Stimulated activated CD4-positive, alpha-beta T cell treated with anti-CD3 and anti-CD28 coated beads, Interleukin-2, amount 100 ng/mL, for 48 hours (primary cell): ENCODE measurements at regions not wholly inside any gene's neighbourhood (a gene's known extent, or its start where the extent isn't known, plus 50 kb on each side); places are given as distances from the start of the nearest gene placed in this dataset.
"Not testable (repeated sequence)": the region's sequence is repeated elsewhere in the genome, so short reads cannot be mapped to it uniquely, and the experiment has no call there.

Source experiments
- DNase-seq, 2 donors: peaks; one replicate each; pipeline ENCODE4 v3.0.0-alpha.2; 2020

- no peak for DNase-seq
Observed at GRCh38 chr3:115204475-115204874, 57.4 kb upstream of the ZBTB20 start.

DNA sequence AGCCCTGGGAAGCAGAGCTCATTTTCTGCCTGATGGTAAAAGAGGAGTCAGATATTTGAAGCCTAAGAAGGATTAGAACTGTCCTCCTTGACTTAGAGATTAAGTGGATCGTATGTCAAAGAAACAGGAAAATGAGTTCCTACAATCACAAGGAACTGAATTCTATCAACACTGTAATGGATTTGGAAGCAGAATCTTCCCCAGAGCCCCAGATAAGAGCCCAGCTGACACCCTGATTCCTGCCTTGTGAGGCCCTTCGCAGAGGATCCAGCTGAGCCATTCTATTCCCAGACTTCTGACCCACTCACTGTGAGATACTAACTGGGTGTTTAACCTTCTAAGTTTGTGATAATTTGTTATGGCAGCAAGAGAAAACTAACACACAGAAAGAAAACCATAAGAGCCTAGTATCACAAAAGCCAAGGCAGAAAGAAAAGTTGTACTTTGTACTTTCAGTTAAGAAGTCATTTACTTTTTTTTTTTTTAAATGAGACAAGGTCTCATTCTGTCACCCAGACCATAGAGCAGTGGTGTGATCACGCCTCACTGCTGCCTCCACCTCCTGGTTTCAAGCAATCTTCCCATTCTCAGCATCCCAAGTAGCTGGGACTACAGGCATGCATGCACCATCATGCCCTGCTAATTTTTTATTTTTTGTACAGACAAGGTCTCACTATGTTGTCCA lies 61.1 kb upstream of the ZBTB20 start:
- DNase-seq, result no peak

GRCh38 chr3:115211810-115212492 lies 64.9 kb upstream of the ZBTB20 start:
- DNase-seq, result no peak

DNA sequence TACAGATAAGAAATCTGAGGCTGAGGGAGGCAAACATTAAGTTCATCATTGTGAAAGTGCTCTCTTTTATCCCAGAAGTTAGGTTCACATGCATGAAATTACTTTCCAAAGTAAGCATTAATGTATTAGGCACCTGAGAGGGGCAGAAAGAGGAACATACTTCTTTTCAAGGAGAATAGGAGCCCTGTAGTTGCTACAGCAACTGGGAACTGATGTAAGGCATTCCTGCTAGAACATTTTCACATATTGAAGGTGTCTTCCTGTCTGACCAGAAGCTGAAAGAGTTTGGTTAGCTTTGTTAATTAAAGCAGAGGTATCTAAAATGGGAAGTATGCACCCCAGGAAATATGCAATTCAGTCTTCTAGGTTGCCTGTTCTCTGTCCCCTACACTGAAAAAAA lies 65.5 kb upstream of the ZBTB20 start:
- no peak for DNase-seq

DNA sequence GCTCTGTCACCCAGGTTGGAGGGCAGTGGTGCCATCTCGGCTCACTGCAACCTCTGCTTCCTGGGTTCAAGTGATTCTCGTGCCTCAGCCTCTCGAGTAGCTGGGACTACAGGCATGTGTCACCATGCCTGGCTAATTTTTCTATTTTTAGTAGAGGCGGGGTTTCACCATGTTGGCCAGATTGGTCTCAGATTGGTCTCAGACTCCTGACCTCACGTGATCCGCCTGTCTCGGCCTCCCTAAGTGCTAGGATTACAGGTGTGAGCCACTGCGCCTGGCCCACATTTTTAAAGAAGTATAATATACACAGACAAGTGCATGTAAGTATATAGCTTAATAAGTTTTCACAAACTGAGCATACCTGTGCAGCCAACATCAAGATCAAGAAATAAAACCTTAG lies 66.0 kb upstream of the ZBTB20 start:
- not testable (repeated sequence) for DNase-seq

DNA sequence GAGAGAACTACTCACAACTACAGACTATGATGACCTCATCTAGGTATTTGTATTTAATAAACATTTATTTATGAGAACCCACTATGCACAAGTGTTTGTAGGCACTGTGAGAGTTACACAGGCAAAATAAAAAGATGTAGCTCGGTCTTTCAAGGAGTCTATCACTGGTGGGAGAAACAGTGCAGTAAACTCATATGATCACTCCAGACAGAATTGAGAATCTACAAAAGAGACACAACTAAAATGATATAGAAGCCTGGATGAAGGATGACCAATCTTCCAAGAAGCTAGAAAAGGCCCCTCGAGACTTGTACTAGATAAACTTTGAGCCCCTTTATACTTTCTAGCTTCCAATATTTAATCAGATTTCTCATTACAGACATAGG lies 70.2 kb upstream of the ZBTB20 start:
- DNase-seq, result no peak

DNA sequence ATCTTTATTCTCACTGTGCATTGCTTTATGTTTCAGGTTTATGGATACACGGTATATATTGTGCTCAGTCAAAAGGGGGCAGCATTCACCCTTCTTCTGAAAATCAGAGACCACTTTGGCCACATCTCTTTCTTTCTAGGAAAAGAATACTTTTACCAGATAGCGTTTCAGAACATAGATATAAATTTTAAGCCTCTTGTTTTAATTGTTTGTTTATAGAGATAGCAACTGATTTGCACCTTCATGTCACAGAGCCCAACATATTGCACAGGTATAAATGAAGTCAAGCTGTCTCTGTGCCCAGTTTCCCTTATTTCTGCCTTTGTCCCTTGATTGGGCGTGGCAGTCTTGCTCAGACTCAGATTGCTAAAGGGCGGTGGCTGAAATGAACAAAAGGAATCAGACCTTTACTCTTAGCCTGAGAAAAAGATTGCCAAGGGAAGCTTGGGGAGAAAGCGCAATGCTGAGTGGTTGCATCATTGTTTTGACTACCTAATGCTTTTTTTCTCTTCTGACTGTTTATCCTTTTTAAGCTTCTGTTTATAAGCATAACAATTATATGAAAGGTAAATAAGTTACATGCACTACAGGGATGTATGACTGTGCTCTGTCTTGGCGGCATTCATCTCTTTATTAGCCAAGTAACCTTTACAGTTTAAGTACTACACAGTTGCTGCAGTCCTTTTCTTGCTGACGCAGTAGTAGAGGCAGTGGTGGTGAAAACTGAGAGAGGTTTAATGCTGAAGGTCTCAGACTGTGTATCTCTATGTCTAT lies 70.8 kb upstream of the ZBTB20 start:
- peak; percentile 3 to 11 for DNase-seq

GRCh38 chr3:115218859-115219258 lies 71.8 kb upstream of the ZBTB20 start:
- DNase-seq, result no peak

DNA sequence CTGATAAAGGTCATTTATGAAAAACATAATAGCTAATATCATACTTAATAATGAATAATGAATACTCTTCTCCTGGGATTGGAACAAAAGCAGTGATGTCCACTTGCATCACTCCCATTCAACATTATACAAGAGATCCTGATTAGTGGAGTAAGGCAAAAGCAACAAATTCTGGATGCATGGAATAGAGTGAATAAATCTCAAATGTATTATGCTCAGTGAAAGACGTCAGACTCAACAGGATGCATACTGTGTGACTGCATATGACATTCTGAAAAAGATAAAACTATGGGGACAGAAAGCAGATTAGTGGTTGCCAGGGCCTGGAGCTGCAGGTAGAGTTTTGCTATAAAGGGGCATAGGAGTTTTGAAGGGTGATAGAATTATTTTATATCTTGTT lies 77.6 kb upstream of the ZBTB20 start:
- no peak for DNase-seq

DNA sequence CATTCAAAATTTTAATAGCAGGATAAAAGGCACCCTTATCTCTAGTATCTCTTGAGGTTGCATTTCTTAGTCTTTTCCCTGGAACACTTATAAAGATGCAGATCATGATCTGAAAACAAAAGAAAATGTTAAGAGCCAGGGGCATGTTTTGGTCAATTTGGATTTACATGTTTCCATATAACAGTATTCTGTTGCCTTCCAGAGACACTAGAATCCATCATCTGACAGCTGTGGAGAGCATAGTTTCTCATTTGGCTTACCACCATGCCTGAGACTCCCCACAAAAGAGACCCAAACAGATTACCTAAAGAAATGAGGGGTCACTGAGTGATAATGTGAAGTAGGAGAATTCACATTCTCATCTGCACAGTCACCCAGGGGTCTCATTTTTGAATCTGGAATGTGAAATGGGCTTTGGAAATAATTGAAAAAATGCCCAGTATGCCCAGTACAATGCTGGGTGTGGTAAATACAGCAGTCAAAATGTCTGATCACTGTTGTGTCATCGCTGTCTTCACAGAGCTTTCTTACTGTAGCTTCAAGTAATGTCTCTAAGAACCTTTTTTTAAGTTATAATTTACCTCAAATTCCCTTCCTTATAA lies 79.9 kb upstream of the ZBTB20 start:
- no peak for DNase-seq

DNA sequence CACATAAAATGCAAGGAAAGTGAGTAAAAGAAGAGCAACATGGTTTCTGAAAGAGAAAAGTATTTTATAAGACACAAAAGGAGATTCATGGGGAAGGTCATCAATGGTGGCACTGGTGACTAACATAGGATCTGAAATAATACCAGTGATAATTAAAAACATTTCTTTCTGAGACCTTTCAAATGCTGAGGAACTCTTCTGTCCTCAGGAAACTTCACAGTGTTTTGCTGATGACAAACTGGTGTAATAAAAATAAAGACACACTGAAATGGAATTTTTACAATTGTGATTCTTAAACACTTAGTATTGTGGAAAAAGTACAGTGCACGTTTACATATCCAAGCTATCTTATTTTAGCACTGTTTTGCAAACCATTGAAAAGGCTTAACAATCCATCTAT lies 80.4 kb upstream of the ZBTB20 start:
- DNase-seq, result no peak

- DNase-seq, result no peak
Observed at GRCh38 chr3:115228266-115228665, 81.2 kb upstream of the ZBTB20 start.

DNA sequence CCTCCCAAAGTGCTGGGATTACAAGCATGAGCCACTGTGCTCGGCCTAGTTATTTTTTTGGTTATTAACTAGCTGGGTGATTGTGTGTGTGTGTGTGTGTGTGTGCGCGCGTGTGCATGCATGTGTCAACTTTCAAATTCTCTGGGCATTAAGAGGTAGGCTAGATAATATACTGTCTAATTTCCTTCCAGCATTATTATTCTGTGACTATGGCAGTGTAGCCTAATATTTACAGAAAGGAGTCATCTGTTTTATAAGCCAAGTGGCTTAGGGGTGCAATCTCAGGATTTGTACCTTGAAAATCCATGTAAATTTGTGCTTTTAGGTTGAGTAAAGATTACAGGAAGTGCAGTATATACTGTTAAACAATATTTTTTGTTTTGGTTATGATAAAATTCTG lies 85.1 kb upstream of the ZBTB20 start:
- DNase-seq, result no peak

GRCh38 chr3:115233021-115233420 lies 85.9 kb upstream of the ZBTB20 start:
- DNase-seq, result no peak

- DNase-seq, result no peak
Observed at GRCh38 chr3:115236496-115236895, 89.4 kb upstream of the ZBTB20 start.

- DNase-seq, result no peak
Observed at GRCh38 chr3:115239717-115240116, 92.6 kb upstream of the ZBTB20 start.

DNA sequence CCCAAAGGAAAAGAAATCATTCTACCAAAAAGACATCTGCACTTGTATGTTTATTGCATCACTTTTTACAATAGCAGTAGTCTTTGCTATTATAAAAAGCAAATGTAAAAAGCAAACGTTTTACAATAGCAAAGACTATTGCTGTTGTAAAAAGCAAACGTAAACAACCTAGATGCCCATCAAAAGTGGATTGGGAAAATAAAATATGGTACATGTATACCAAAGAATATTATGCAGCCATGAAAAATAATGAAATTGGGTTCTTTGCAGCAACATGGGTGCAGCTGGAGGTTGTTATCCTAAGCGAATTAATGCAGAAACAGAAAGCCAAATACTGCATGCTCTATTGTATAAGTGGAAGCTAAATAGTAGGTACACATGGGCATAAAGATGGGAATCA lies 97.3 kb upstream of the ZBTB20 start:
- no peak for DNase-seq

- no peak for DNase-seq
Observed at GRCh38 chr3:115245438-115245837, 98.3 kb upstream of the ZBTB20 start.

DNA sequence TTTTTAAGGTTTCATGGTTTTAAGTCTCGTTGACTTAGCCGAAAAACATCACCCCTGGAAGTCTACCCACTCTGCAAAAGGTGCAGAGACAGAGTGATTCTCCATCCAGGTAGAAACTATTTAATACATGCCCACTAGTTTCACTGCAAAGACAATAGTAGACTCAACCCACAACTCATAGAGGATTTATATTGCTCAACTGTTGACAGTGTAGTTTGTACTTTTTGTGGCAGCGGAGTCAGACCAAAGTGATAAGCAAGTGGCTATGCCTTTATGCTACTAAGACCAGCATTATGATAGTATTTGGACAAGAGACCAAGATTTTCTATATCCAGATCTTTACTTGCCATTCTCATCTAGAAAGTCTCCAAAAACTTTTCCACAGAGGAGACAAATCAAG lies 98.8 kb upstream of the ZBTB20 start:
- DNase-seq, result no peak

DNA sequence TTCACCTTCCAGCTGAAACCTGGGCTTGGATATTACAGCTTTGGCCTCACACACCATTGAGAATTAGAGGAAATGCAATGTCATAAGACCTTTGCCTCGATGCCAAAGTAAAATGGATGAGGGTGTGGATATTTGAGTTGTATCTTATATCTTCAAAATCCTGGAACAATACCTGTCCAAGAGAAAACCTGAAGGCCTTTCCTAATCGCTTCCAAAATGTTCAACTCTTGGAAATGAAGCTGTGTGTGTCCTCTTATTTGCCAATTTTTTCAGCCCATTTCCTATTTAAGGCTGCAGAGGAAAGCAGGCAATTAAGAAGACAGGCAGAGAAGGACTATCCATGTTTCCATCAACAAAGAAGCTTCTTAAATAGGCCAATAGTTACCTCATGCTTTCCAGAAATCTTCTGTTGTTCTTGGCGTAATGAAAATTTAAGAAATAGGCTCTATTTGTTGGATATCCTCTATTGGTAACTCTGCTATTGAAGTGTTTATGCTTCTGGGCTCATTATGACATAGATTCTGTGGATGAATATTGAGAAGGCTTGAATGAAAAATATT lies 99.5 kb upstream of the ZBTB20 start:
- no peak for DNase-seq

GRCh38 chr3:115248274-115248673 lies 101.2 kb upstream of the ZBTB20 start:
- no peak for DNase-seq

- no peak for DNase-seq
Observed at GRCh38 chr3:115251509-115251908, 104.4 kb upstream of the ZBTB20 start.

GRCh38 chr3:115252679-115253078 lies 105.6 kb upstream of the ZBTB20 start:
- no peak for DNase-seq
